ENCODE measurements at regions not wholly inside any gene's neighbourhood (a gene's known extent, or its start where the extent isn't known, plus 50 kb on each side); places are given as distances from the start of the nearest gene placed in this dataset.

DNA sequence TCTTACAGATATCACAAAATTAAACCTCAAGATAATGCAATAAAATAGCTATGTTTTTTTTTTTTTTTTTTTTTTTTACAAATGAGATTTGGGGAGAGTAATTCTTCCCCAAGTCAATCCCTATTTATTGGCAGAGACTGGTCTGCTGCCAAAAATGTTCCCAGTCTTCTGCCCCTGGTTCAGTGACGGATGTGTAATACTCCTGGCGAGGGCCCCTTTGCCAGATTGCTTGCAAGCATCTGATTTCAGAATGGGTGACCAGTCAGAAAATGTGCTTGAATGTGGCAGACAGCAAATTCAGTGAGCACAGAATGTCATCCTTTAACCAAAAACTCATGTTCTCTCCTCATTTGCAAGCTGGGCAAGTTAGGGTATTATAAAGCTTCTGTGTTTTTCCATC lies 363.8 kb upstream of the MTNR1B start:
- Histone ChIP-seq H3K9ac (ENCODE audit: control insufficient read depth, extremely low read depth, insufficient read depth, low read length) (no peak overlapping the region), H3K4me1 (ENCODE audit: control insufficient read depth, extremely low read depth, insufficient read depth, low read length) (no peaks in the 10 kb centered on the region), H2AFZ (ENCODE audit: control insufficient read depth, low read length) (no peak overlapping the region), H3K36me3 (ENCODE audit: control insufficient read depth in 2 of 2, extremely low read depth in 1 of 2, insufficient read depth in 2 of 2, low read length in 2 of 2) (no peaks in the 10 kb centered on the region), H3K9me1 (ENCODE audit: control insufficient read depth, extremely low read depth, insufficient read depth, low read length) (no peaks in the 10 kb centered on the region), H3K27ac (ENCODE audit: control insufficient read depth, insufficient read depth, low read length) (no peak overlapping the region), H3K4me2 (ENCODE audit: control insufficient read depth, extremely low read depth, insufficient read depth, low read depth, low read length) (no peak overlapping the region), H4K20me1 (ENCODE audit: control insufficient read depth, extremely low read depth, insufficient read depth, low read length) (no peaks in the 10 kb centered on the region), H3K27me3 (ENCODE audit: control insufficient read depth, extremely low read depth, insufficient read depth, low read length) (peaks cover 4% of the 10 kb centered on the region), H3K4me3 (ENCODE audit: control insufficient read depth in 2 of 3, extremely low read depth in 1 of 3, insufficient read depth in 2 of 3, low read depth in 1 of 3, low read length in 3 of 3) (no peak overlapping the region), H3K9me3 (ENCODE audit: control insufficient read depth, low read depth, low read length) (no peaks in the 10 kb centered on the region), H3K79me2 (ENCODE audit: control insufficient read depth, insufficient read depth, low read length) (no peaks in the 10 kb centered on the region)
- dilution Hi-C loops (cut with MboI; ENCODE audit: extremely low pct_ligation_motif_present, low sequenced_read_pairs), result no loop called here
- FAIRE-seq (no peak), DNase-seq (ENCODE audit: low read depth, low spot score) (no peak)
- no peak for TF ChIP-seq CTCF (optimal IDR thresholded peaks at IDR 0.05 in 1 of 3, IDR thresholded peaks at IDR 0.05 in 1 of 3, conservative IDR thresholded peaks at IDR 0.05 in 1 of 3; ENCODE audit: extremely low read depth in 1 of 3, insufficient read depth in 2 of 3, low read length in 3 of 3)
- no peak for TF ChIP-seq EZH2 (IDR thresholded peaks at IDR 0.05; ENCODE audit: low read length)

GRCh38 chr11:92607969-92608722 lies 361.3 kb upstream of the MTNR1B start:
- Histone ChIP-seq H3K36me3 (ENCODE audit: control insufficient read depth in 2 of 2, extremely low read depth in 1 of 2, insufficient read depth in 2 of 2, low read length in 2 of 2) (no peaks in the 10 kb centered on the region), H3K4me2 (ENCODE audit: control insufficient read depth, extremely low read depth, insufficient read depth, low read depth, low read length) (no peak overlapping the region), H3K27ac (ENCODE audit: control insufficient read depth, insufficient read depth, low read length) (no peak overlapping the region), H3K4me3 (ENCODE audit: control insufficient read depth in 2 of 3, extremely low read depth in 1 of 3, insufficient read depth in 2 of 3, low read depth in 1 of 3, low read length in 3 of 3) (no peak overlapping the region), H3K9me1 (ENCODE audit: control insufficient read depth, extremely low read depth, insufficient read depth, low read length) (no peaks in the 10 kb centered on the region), H3K27me3 (ENCODE audit: control insufficient read depth, extremely low read depth, insufficient read depth, low read length) (peaks cover 4% of the 10 kb centered on the region), H4K20me1 (ENCODE audit: control insufficient read depth, extremely low read depth, insufficient read depth, low read length) (no peaks in the 10 kb centered on the region), H3K4me1 (ENCODE audit: control insufficient read depth, extremely low read depth, insufficient read depth, low read length) (no peaks in the 10 kb centered on the region), H3K9me3 (ENCODE audit: control insufficient read depth, low read depth, low read length) (no peaks in the 10 kb centered on the region), H2AFZ (ENCODE audit: control insufficient read depth, low read length) (no peak overlapping the region), H3K9ac (ENCODE audit: control insufficient read depth, extremely low read depth, insufficient read depth, low read length) (no peak overlapping the region), H3K79me2 (ENCODE audit: control insufficient read depth, insufficient read depth, low read length) (no peaks in the 10 kb centered on the region)
- no peak for FAIRE-seq
- no peak for DNase-seq (ENCODE audit: low read depth, low spot score)
- dilution Hi-C loops (cut with MboI; ENCODE audit: extremely low pct_ligation_motif_present, low sequenced_read_pairs), result no loop called here
- no peak for TF ChIP-seq CTCF (optimal IDR thresholded peaks at IDR 0.05 in 1 of 3, IDR thresholded peaks at IDR 0.05 in 1 of 3, conservative IDR thresholded peaks at IDR 0.05 in 1 of 3; ENCODE audit: extremely low read depth in 1 of 3, insufficient read depth in 2 of 3, low read length in 3 of 3)
- TF ChIP-seq EZH2 (IDR thresholded peaks at IDR 0.05; ENCODE audit: low read length), result no peak

Data from keratinocyte (primary cell).